GM12865 (cell line): ENCODE measurements at regions not wholly inside any gene's neighbourhood (a gene's known extent, or its start where the extent isn't known, plus 50 kb on each side); places are given as distances from the start of the nearest gene placed in this dataset.
"Not testable (repeated sequence)": the region's sequence is repeated elsewhere in the genome, so short reads cannot be mapped to it uniquely, and the experiment has no call there.

Source experiments
- DNase-seq: peaks from one replicate; pipeline ENCODE4 v3.0.0; 2010; ENCODE audit warnings: low read depth
- H3K4me3 ChIP-seq: 2 replicates; pipeline ENCODE4 v1.5.1; 2011; ENCODE audit warnings: mild to moderate bottlenecking, low read depth, low read length, control low read depth
- CTCF ChIP-seq: IDR thresholded peaks from 2 replicates; pipeline ENCODE4 v1.5.1; 2011; ENCODE audit warnings: low read length, control low read depth, low read depth, inconsistent platforms; ENCODE audit not compliant: insufficient read depth; ENCODE audit errors: missing control alignments

- H3K4me3 ChIP-seq, result no peak overlapping the region
- no peak for TF ChIP-seq CTCF
- no peak for DNase-seq
Measured at GRCh38 chr4:174388461-174389145, 104.9 kb downstream of the CEP44 start.

- DNase-seq, result no peak
- TF ChIP-seq CTCF, result no peak
- H3K4me3 ChIP-seq, result no peak overlapping the region
Measured at GRCh38 chr4:174387721-174388120, 104.0 kb downstream of the CEP44 start.

- TF ChIP-seq CTCF, result no peak
- no peak overlapping the region for H3K4me3 ChIP-seq
- no peak for DNase-seq
Measured at GRCh38 chr4:174387143-174387542, 103.4 kb downstream of the CEP44 start.

- H3K4me3 ChIP-seq, result no peak overlapping the region
- DNase-seq, result no peak
- TF ChIP-seq CTCF, result no peak
Measured at GRCh38 chr4:174383783-174384182, 100.1 kb downstream of the CEP44 start.

GRCh38 chr4:174382938-174383605, 99.4 kb downstream of the CEP44 start:
- not testable (repeated sequence) for DNase-seq, H3K4me3 ChIP-seq
